Stimulated activated CD4-positive, alpha-beta T cell treated with anti-CD3 and anti-CD28 coated beads, Interleukin-1b, Interleukin-23, amount 100 ng/mL, for 24 hours (primary cell): ENCODE measurements at regions not wholly inside any gene's neighbourhood (a gene's known extent, or its start where the extent isn't known, plus 50 kb on each side); places are given as distances from the start of the nearest gene placed in this dataset.

ENCODE experiments used
- DNase-seq, 4 experiments: peaks; one replicate each; pipeline ENCODE4 v3.0.0-alpha.2; 2020; ENCODE audit warnings: low read depth in 4 of 4, low spot score in 1 of 4

- no peak for DNase-seq
These were observed 135.6 kb downstream of the DUSP10 start for GRCh38 chr1:221606256-221606655.

GRCh38 chr1:221608835-221609320 lies 133.0 kb downstream of the DUSP10 start:
- DNase-seq: no peak

GRCh38 chr1:221611656-221612046 lies 130.2 kb downstream of the DUSP10 start:
- no peak for DNase-seq

- DNase-seq: no peak
These were observed 129.7 kb downstream of the DUSP10 start for GRCh38 chr1:221612047-221612777.

- DNase-seq: no peak
These were observed 121.2 kb downstream of the DUSP10 start for GRCh38 chr1:221620437-221621384.

- DNase-seq: no peak
These were observed 120.2 kb downstream of the DUSP10 start for GRCh38 chr1:221621683-221622082.

GRCh38 chr1:221622389-221622788 lies 119.5 kb downstream of the DUSP10 start:
- DNase-seq: no peak

GRCh38 chr1:221625026-221625425 lies 116.9 kb downstream of the DUSP10 start:
- DNase-seq: no peak

GRCh38 chr1:221626041-221626440 lies 115.8 kb downstream of the DUSP10 start:
- DNase-seq: no peak

GRCh38 chr1:221630236-221630635 lies 111.7 kb downstream of the DUSP10 start:
- DNase-seq: no peak

GRCh38 chr1:221631556-221631955 lies 110.3 kb downstream of the DUSP10 start:
- DNase-seq: no peak

GRCh38 chr1:221632072-221632471 lies 109.8 kb downstream of the DUSP10 start:
- DNase-seq: no peak

GRCh38 chr1:221633841-221634409 lies 108.0 kb downstream of the DUSP10 start:
- DNase-seq: no peak

- no peak for DNase-seq
These were observed 107.3 kb downstream of the DUSP10 start for GRCh38 chr1:221634606-221635005.

GRCh38 chr1:221635305-221635704 lies 106.6 kb downstream of the DUSP10 start:
- no peak for DNase-seq

- no peak for DNase-seq
These were observed 105.8 kb downstream of the DUSP10 start for GRCh38 chr1:221636096-221636495.

GRCh38 chr1:221636967-221637366 lies 104.9 kb downstream of the DUSP10 start:
- no peak for DNase-seq

- no peak for DNase-seq
These were observed 104.2 kb downstream of the DUSP10 start for GRCh38 chr1:221637641-221638041.

- no peak for DNase-seq
These were observed 103.3 kb downstream of the DUSP10 start for GRCh38 chr1:221638595-221638994.

- no peak for DNase-seq
These were observed 100.1 kb downstream of the DUSP10 start for GRCh38 chr1:221641811-221642210.

GRCh38 chr1:221643404-221644144 lies 98.3 kb downstream of the DUSP10 start:
- DNase-seq: no peak
